Spleen (tissue), 7 donors: ENCODE measurements at regions not wholly inside any gene's neighbourhood (a gene's known extent, or its start where the extent isn't known, plus 50 kb on each side); places are given as distances from the start of the nearest gene placed in this dataset.
"Not testable (repeated sequence)": the region's sequence is repeated elsewhere in the genome, so short reads cannot be mapped to it uniquely, and the experiment has no call there.

Source experiments
- POLR2A ChIP-seq, 3 donors: fragments of 450-650 bp; IDR thresholded peaks; one replicate each; pipeline ENCODE4 v1.5.1; 2017; ENCODE audit warnings: antibody characterized with exemption in 3 of 3, mild to moderate bottlenecking in 1 of 3
- POLR2AphosphoS5 ChIP-seq, 3 donors: sonication (generic); formaldehyde crosslinking; IDR thresholded peaks; one replicate each; pipeline ENCODE4 v1.5.1; 2017; ENCODE audit warnings: antibody characterized with exemption in 3 of 3
- TF ChIP-seq, protein P1 (sequence below), 11 experiments: fragments of 200-600 bp in 7 of 11; fragments of 450-650 bp in 4 of 11; sonication (generic) in 4 of 11; IDR thresholded peaks in 8 of 11; conservative IDR thresholded peaks in 3 of 11; 1 replicate in 7 of 11; 2 replicates in 4 of 11; pipeline versions ENCODE4 v1.4.0 to v1.8.0; 2016 to 2021; ENCODE audit warnings: antibody characterized with exemption in 11 of 11, inconsistent platforms in 4 of 11, mild to moderate bottlenecking in 1 of 11
- donor health status: DM: no; HTN: no; CAD: no; lungs with moderate emphysema.
- donor health status: DM: no; HTN: no; CAD: no.
- donor health status: DM: no; HTN: no; CAD: no.

DNA sequence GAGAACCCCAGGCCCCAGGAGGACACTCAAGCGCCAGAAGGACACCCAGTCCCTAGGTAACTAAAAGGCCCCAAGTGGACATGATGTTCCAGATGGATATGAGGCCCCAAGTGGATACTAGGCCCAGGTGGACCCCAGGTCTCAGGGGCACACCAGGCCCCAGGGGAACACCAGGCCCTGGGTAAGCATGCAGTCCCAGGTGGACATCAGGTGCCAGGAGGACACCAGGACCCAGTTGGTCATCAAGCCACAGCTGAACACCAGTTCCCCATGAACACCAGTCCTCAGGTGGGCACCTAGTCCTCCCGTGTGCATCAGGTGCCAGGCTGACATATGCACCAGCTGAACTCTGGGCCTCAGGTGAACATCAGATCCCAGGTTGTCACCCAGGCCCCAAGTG is 1488.8 kb upstream of the TPTE start:
- TF ChIP-seq, protein P1, sequence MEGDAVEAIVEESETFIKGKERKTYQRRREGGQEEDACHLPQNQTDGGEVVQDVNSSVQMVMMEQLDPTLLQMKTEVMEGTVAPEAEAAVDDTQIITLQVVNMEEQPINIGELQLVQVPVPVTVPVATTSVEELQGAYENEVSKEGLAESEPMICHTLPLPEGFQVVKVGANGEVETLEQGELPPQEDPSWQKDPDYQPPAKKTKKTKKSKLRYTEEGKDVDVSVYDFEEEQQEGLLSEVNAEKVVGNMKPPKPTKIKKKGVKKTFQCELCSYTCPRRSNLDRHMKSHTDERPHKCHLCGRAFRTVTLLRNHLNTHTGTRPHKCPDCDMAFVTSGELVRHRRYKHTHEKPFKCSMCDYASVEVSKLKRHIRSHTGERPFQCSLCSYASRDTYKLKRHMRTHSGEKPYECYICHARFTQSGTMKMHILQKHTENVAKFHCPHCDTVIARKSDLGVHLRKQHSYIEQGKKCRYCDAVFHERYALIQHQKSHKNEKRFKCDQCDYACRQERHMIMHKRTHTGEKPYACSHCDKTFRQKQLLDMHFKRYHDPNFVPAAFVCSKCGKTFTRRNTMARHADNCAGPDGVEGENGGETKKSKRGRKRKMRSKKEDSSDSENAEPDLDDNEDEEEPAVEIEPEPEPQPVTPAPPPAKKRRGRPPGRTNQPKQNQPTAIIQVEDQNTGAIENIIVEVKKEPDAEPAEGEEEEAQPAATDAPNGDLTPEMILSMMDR (IDR thresholded peaks at IDR 0.05 in 8 of 11, conservative IDR thresholded peaks at IDR 0.05 in 3 of 11) = not testable (repeated sequence)
- not testable (repeated sequence) for TF ChIP-seq POLR2A, POLR2AphosphoS5 (IDR thresholded peaks at IDR 0.05)
